EL (cell line): ENCODE measurements at regions not wholly inside any gene's neighbourhood (a gene's known extent, or its start where the extent isn't known, plus 50 kb on each side); places are given as distances from the start of the nearest gene placed in this dataset.

ENCODE experiments used
- DNase-seq: peaks from one replicate; pipeline ENCODE4 v3.0.0-alpha.2; 2016

GRCh38 chr9:695252-695651 is 146.2 kb upstream of the DMRT1 start:
- DNase-seq = no peak

- DNase-seq = peak; percentile 80
These were observed 144.9 kb upstream of the DMRT1 start for GRCh38 chr9:696332-697323.

GRCh38 chr9:698276-698675 is 143.2 kb upstream of the DMRT1 start:
- DNase-seq = peak; percentile 82

GRCh38 chr9:698954-699353 is 142.5 kb upstream of the DMRT1 start:
- DNase-seq = no peak

GRCh38 chr9:699396-699795 is 142.1 kb upstream of the DMRT1 start:
- no peak for DNase-seq

GRCh38 chr9:700365-701282 is 140.9 kb upstream of the DMRT1 start:
- DNase-seq = no peak

- DNase-seq = no peak
These were observed 138.1 kb upstream of the DMRT1 start for GRCh38 chr9:703392-703791.

GRCh38 chr9:706073-706472 is 135.4 kb upstream of the DMRT1 start:
- no peak for DNase-seq

- DNase-seq = peak; percentile 80
These were observed 134.7 kb upstream of the DMRT1 start for GRCh38 chr9:706606-707459.

- no peak for DNase-seq
These were observed 133.3 kb upstream of the DMRT1 start for GRCh38 chr9:708182-708550.

- no peak for DNase-seq
These were observed 132.7 kb upstream of the DMRT1 start for GRCh38 chr9:708551-709432.

- DNase-seq = no peak
These were observed 130.3 kb upstream of the DMRT1 start for GRCh38 chr9:710951-711745.

- DNase-seq = no peak
These were observed 129.5 kb upstream of the DMRT1 start for GRCh38 chr9:711761-712553.

- no peak for DNase-seq
These were observed 128.9 kb upstream of the DMRT1 start for GRCh38 chr9:712643-713042.

- DNase-seq = no peak
These were observed 128.4 kb upstream of the DMRT1 start for GRCh38 chr9:713091-713490.

GRCh38 chr9:714675-715074 is 126.8 kb upstream of the DMRT1 start:
- DNase-seq = no peak

GRCh38 chr9:715300-715699 is 126.2 kb upstream of the DMRT1 start:
- DNase-seq = peak; percentile 28

GRCh38 chr9:715743-716400 is 125.6 kb upstream of the DMRT1 start:
- no peak for DNase-seq

- DNase-seq = no peak
These were observed 123.8 kb upstream of the DMRT1 start for GRCh38 chr9:717722-718121.
